ENCODE measurements at regions not wholly inside any gene's neighbourhood (a gene's known extent, or its start where the extent isn't known, plus 50 kb on each side); places are given as distances from the start of the nearest gene placed in this dataset.

DNA sequence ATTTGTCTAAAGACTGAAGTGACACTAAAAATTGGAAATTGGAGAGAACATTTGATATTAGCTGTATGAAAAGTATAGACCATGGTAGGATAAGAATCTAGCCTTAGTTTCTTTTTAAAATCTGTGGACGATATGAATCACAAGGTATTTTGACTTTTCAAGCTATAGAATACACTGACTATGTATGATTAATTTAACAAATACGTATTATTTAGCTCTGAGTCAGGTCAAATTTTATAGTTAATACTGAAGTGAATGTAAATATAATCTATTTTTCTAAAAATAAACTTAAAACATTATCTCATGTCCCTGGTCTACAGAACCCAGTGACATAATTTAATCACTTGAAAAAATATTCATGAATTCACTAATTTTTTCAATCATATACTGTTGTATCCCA is 795.6 kb upstream of the SLITRK1 start:
- H3K4me1 ChIP-seq, result no peaks in the 10 kb centered on the region
- no peak overlapping the region for H3K27ac ChIP-seq
- TF ChIP-seq, protein P1, sequence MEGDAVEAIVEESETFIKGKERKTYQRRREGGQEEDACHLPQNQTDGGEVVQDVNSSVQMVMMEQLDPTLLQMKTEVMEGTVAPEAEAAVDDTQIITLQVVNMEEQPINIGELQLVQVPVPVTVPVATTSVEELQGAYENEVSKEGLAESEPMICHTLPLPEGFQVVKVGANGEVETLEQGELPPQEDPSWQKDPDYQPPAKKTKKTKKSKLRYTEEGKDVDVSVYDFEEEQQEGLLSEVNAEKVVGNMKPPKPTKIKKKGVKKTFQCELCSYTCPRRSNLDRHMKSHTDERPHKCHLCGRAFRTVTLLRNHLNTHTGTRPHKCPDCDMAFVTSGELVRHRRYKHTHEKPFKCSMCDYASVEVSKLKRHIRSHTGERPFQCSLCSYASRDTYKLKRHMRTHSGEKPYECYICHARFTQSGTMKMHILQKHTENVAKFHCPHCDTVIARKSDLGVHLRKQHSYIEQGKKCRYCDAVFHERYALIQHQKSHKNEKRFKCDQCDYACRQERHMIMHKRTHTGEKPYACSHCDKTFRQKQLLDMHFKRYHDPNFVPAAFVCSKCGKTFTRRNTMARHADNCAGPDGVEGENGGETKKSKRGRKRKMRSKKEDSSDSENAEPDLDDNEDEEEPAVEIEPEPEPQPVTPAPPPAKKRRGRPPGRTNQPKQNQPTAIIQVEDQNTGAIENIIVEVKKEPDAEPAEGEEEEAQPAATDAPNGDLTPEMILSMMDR (IDR thresholded peaks at IDR 0.05 in 8 of 11, conservative IDR thresholded peaks at IDR 0.05 in 3 of 11), result no peak
- no peak for TF ChIP-seq POLR2A (IDR thresholded peaks at IDR 0.05)
- no peak for TF ChIP-seq POLR2AphosphoS5 (IDR thresholded peaks at IDR 0.05)
- no peaks in the 10 kb centered on the region for H3K27me3 ChIP-seq (replicated peaks in 1 of 7)
- no peaks in the 10 kb centered on the region for H3K36me3 ChIP-seq
- peaks cover 0 to 4% (median 0%) of the 10 kb centered on the region in 8 donors for H3K9me3 ChIP-seq
- WGBS, 5 donors, result 72 to 87% (median 76%) methylated on average over 2 of the region's 2 CpGs
- H3K4me3 ChIP-seq, result no peak overlapping the region
- intact Hi-C loops (cut with DNase I; ENCODE audit: low total_unique reads), result no loop called here
- no peak for DNase-seq

DNA sequence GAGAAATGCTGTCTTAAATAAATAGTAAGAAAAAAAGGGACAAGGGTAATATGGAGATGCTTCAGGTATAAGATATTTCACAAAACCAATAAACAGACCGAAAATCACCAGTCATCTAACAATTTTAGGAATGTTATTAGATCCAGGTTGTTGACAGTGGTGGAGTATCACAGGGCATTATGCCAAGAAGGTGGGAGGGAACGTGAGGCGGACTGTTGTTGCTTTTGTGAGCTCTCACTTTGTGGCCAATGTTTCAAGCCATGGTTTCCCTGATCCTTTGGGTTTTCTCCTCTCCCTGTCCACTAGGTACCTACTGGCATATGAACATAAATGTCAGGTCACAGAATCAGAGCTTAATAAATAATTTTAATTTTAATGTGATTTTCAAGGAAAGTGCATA is 790.3 kb upstream of the SLITRK1 start:
- H3K9me3 ChIP-seq, result peaks cover 0 to 4% (median 0%) of the 10 kb centered on the region in 8 donors
- no peaks in the 10 kb centered on the region for H3K4me1 ChIP-seq
- no peak for DNase-seq
- TF ChIP-seq, protein P1 (IDR thresholded peaks at IDR 0.05 in 8 of 11, conservative IDR thresholded peaks at IDR 0.05 in 3 of 11), result no peak
- TF ChIP-seq POLR2A (IDR thresholded peaks at IDR 0.05) (no peak), POLR2AphosphoS5 (IDR thresholded peaks at IDR 0.05) (no peak)
- H3K27me3 ChIP-seq (replicated peaks in 1 of 7), result no peaks in the 10 kb centered on the region
- H3K27ac ChIP-seq, result no peak overlapping the region
- no peak overlapping the region for H3K4me3 ChIP-seq
- intact Hi-C loops (cut with DNase I; ENCODE audit: low total_unique reads), result no loop called here
- 70 to 88% (median 81%) methylated on average over 3 of the region's 3 CpGs for WGBS, 5 donors
- H3K36me3 ChIP-seq, result no peaks in the 10 kb centered on the region

DNA sequence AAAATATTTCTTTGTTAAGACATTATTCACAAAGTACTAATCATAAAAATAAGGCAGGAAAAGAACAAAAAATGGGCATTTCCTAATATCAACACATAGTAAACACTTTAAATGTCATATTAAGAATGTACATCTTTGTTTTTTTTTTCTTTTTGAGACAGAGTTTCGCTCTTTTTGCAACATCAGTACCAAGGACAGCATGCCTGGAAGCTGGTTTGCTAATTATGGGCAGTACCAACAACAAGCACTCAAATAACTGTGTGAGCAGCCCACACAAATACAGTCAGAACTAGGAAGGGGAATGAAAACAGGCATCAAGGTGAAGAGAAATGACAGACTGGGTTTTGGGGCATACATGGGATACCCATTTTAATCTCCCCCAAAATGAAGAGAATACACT is 788.0 kb upstream of the SLITRK1 start:
- Histone ChIP-seq H3K4me1 (no peaks in the 10 kb centered on the region), H3K9me3 (peaks cover 0 to 4% (median 0%) of the 10 kb centered on the region in 8 donors), H3K27me3 (replicated peaks in 1 of 7) (no peaks in the 10 kb centered on the region), H3K27ac (no peak overlapping the region), H3K36me3 (no peaks in the 10 kb centered on the region), H3K4me3 (no peak overlapping the region)
- no peak for DNase-seq
- TF ChIP-seq, protein P1 (IDR thresholded peaks at IDR 0.05 in 8 of 11, conservative IDR thresholded peaks at IDR 0.05 in 3 of 11), result no peak
- TF ChIP-seq POLR2AphosphoS5 (IDR thresholded peaks at IDR 0.05) (no peak), POLR2A (IDR thresholded peaks at IDR 0.05) (no peak)
- WGBS, 5 donors, result 47 to 71% (median 63%) methylated on average over 1 of the region's 1 CpG
- intact Hi-C loops (cut with DNase I; ENCODE audit: low total_unique reads), result no loop called here

DNA sequence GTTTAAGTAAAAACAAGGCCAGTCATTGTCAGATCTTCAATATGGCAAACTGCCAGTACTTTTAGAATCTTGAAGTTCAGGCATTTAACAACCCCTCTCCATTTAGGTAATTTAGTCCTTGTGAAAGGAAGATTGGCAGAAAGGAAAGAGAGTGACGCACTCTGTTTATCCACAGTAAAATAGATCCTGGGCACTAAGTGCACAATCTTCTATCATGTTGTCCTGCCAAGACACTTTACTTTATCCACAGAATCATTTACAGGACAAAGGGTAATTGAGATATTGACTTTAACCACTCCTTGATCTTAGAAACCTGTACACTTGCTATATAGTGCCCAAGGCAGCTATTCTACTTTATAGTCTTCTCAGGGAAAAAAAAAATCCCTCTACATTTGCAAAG is 786.4 kb upstream of the SLITRK1 start:
- Histone ChIP-seq H3K36me3 (no peaks in the 10 kb centered on the region), H3K27ac (no peak overlapping the region), H3K9me3 (no peaks in the 10 kb centered on the region), H3K27me3 (replicated peaks in 1 of 7) (no peaks in the 10 kb centered on the region), H3K4me1 (no peaks in the 10 kb centered on the region), H3K4me3 (no peak overlapping the region)
- WGBS, 5 donors, result 77 to 91% (median 79%) methylated on average over 1 of the region's 1 CpG
- intact Hi-C loops (cut with DNase I; ENCODE audit: low total_unique reads), result no loop called here
- DNase-seq, result no peak
- TF ChIP-seq POLR2A (IDR thresholded peaks at IDR 0.05) (no peak), POLR2AphosphoS5 (IDR thresholded peaks at IDR 0.05) (no peak)
- TF ChIP-seq, protein P1 (IDR thresholded peaks at IDR 0.05 in 8 of 11, conservative IDR thresholded peaks at IDR 0.05 in 3 of 11), result no peak
